ENCODE measurements at regions not wholly inside any gene's neighbourhood (a gene's known extent, or its start where the extent isn't known, plus 50 kb on each side); places are given as distances from the start of the nearest gene placed in this dataset.
"Not testable (repeated sequence)": the region's sequence is repeated elsewhere in the genome, so short reads cannot be mapped to it uniquely, and the experiment has no call there.

GRCh38 chr10:28733245-28733644 lies 55.9 kb downstream of the BAMBI start:
- no peak for DNase-seq

DNA sequence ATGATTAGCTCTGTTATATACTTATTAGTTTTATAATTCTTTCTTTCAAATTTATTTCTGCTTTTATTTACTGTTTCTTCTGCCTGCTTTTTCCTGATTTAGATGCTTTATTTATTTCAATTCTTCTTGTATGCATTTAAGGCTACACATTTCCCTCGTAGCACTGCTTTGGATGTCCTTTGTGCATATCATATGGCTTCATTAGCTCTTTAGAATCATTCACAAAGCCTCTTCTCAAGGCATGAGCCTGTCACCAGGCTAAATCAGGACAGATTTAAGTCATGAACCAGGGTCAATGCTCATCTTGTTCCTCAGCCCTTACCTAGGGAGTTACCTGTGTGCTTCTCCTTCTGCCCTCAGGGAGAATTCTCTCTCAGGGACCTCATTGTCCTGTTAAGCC lies 56.3 kb downstream of the BAMBI start:
- no peak for DNase-seq

DNA sequence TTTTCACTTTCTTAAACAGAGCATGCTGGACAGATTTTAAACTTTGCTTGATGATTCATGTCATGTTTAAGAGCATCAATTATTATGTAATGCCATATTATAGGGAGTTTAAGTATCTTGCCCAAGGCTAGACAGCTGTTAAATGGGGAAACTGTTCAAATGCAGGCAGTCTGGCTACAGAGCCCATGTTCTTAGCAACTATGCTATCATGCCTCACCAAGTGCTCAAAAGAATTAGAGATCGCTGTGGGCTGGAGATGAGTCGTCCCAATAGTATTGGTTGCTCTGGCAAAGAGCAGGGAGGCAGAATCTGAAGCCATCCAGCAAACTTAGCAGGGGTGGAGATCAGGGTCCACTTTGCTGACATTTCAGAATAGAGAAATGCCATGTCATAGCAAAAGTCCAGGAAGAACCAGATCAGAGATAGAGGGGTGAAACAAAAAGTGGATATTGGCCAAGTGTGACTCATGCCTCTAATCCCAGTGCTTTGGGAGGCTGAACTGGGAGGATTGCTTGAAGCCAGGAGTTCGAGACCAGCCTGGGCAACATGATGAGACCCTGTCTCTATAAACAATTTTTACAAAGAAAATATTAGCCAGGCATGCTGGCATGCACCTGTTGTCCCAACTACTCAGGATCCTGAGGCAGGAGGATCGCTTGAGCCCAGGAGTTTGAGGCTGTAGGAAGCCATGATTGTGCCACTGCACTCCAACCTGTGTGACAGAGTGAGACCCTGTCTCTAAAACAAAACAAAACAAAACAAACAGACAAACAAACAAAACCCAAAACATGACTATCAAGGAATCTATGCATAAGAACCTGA lies 57.8 kb downstream of the BAMBI start:
- no peak for DNase-seq

DNA sequence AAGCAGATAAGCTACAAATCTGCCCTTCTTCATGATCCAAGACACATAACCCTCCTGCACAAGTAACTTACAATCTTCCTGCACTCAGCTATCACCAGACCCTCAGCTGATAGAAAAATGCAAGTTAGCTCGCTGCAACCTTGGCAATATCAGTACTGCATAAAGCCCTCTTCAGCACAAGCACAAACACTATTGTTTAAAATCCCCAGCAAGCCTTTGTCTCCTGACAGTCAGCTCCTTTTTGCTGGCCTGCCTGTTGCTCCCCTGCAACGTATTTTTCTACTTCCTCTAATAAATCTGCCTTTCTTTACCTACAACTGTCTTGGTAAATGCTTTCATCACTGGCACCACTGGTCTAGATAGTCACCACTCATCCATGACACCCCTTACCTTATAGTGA lies 59.8 kb downstream of the BAMBI start:
- no peak for DNase-seq

DNA sequence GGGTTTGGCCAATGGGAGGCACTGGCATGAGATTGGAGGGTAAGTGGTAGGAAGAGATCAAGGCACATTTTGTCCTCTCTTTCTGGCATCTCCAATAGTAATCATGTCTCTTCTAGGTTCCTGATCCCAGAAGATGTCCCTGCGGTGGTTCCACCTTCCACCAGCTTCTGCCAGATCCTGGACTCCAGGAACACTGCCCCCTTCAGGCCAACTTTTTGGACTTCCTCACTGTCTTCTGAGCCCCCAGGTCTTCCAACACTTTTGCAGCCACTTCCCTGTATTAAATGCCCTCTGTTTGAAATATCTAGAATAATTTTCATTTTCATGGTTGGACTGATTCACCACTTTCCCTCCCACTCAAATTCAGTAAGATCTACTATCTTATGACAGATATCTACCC lies 60.9 kb downstream of the BAMBI start:
- no peak for DNase-seq

- DNase-seq, result no peak
These were observed 66.3 kb downstream of the BAMBI start for GRCh38 chr10:28743576-28743975.

- no peak for DNase-seq
These were observed 66.9 kb downstream of the BAMBI start for GRCh38 chr10:28744069-28744768.

GRCh38 chr10:28754930-28755718 lies 77.8 kb downstream of the BAMBI start:
- no peak for DNase-seq

DNA sequence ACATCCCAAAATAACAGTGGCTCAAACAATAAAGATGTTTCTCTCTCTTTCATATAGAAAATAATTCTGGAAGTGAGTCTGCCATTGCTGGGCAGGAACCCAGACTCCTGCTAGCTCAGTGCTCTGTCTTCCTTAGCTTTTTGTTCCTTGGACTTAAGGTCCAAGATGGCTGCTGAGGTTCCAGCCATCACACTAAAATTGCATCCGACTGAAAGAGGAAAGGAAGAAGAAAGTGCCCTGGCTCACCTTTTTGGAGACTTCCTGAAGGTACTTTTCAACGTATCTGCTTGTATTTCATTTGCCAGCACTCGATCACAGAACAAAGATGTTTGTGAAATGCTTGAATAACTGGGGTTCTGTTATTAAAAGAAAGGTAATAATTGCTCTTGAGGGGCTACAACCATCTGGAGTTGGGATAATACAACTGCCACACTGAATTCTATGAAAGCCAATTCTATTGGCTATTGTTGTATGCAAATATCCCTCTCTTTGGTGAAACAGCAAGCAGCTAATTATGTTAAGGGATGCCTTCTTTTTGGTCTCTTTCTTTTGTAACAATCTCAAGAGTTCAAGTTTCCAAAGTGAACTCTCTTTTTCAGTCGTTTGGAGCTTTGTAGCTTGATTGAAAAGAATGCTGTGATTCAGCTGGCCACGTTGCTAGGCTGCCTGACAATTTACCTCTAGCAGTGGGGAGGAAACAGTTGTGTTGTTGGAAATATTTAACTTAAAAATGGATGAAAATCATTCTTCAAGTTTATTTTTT lies 83.9 kb downstream of the BAMBI start:
- DNase-seq, result no peak

DNA sequence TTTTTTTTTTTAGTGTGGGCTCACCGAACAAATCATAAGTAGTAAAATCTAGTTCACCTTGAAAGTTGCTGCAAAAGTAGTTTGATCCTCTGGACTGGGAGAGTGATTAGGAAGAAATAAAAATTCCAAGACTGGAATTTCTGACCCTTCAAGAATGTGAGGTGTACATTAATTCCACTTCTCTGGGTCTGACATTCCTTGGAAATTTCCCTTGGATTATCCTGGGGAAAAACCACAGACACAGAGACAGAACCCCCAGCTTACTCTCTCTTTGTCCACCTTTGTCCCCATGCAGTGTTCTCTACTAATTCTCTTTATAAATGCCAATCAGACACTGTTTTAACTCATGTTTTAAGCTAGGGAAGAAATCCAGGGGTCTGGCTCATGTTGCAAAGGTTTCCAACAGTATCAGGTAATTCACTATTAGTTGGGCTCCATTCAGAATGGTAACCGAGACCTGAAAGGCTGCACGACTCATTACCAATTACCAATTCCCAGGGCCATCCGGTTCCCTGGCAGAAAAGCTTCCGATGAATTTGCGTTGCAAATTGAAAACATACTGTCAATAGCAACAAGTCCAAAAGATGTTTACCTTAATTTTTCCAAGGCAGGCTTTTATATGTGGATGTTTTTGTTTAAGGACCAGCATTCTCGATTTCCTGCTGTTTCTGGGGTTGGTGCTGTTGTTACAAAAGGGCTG lies 86.3 kb downstream of the BAMBI start:
- no peak for DNase-seq

DNA sequence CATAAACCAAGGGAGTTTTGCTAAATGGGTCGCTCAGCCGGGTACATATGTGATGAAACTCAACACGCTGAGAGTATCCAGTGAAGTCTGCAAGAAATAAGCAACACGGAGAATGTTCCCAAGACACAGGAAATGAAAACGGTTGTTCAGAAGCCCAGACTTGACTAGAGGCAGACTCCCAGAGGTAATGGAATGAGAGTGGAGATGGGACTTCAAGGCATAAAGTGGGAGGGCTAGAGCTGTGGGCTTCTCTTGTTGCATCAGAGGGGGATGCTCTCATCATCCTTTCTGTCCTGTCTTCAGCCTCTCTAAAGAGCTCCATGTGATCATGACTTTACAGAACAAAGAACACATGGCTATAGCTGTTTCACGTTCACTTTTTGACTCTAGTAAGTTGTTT lies 88.3 kb downstream of the BAMBI start:
- no peak for DNase-seq

- DNase-seq, result no peak
These were observed 90.9 kb downstream of the BAMBI start for GRCh38 chr10:28768227-28768626.

DNA sequence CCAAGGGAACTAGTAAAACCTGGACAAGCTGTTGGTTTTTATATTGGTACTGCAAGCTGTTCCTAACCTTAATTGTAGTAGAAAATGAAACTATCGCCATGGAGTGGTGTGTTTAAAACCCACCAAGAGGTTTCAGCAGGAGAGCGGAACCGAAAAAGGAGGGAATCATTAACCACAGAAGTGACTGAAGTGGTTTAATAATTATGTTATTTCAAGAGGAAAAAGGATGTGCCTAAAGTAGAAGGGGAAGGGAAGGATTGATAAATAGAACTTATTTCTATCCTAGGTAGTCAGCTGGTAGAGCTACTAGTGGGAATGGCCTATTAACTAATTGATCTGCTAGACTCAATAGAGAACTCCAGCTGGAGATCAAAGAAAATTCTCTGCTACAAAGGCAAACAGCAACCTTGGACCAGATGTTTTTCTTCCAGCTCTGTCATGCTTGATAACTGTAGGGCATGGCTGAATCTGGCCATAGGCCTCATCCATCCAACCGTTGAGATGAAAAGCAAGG lies 91.8 kb downstream of the BAMBI start:
- no peak for DNase-seq

- DNase-seq, result not testable (repeated sequence)
These were observed 94.3 kb downstream of the BAMBI start for GRCh38 chr10:28771580-28772090.

- DNase-seq, result no peak
These were observed 97.0 kb downstream of the BAMBI start for GRCh38 chr10:28774051-28774995.

DNA sequence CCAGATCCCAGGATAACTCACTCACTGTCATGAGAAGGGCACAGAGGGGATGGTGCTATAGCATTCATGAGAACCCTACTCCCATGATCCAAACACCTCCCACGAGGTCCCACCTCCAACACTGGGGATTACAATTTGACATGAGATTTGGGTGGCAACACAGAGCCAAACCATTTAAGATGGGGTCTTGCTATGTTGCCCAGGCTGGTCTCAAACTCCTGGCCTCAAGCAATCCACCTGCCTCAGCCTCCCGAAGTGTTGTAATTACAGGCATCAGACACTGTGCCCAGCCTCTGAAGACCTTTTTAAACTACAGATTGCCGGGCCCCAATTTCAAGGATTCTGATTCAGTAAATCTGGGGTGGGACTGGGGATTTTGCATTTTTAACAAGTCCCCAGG lies 98.5 kb downstream of the BAMBI start:
- no peak for DNase-seq

- DNase-seq, result no peak
These were observed 99.2 kb downstream of the BAMBI start for GRCh38 chr10:28776519-28776918.

DNA sequence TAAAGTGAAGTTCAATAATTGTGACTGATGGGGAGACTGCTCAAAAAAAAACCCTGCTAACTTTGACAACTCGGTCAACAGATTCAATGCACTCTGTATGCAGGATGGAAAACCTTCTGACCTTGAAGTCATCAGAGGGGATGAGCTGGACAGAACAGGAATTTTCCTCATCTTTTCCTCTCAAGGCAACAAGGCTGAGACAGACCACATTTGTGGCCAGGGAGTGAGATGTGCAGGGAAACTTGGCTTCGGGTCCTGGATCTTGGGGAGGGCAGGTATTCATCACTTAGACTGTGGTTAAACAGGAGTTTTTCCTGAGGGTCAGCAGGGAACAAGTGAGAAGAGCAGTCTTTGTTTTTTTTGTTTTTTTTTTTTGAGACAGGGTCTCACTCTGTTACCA lies 100.6 kb downstream of the BAMBI start:
- DNase-seq, result no peak

DNA sequence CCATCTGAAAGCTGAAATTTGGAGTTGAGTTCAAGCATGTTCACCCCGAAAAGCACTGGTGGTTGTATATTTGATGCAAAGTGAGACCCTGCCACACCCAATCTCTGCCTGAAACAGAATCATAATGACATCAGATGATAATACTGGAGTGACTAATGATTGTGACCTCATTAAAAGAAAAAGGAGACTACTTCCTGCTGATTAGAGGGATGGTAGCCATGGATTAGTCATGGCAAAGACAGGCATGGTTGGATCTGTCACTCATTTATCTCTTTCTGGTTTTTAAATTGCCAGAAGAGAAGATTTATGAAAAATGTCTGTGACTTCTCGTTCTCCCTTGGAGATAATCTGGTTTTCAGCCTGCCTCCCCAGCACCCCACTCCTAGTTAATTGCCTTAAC lies 101.2 kb downstream of the BAMBI start:
- no peak for DNase-seq

GRCh38 chr10:28781296-28781695 lies 104.0 kb downstream of the BAMBI start:
- DNase-seq, result no peak

DNA sequence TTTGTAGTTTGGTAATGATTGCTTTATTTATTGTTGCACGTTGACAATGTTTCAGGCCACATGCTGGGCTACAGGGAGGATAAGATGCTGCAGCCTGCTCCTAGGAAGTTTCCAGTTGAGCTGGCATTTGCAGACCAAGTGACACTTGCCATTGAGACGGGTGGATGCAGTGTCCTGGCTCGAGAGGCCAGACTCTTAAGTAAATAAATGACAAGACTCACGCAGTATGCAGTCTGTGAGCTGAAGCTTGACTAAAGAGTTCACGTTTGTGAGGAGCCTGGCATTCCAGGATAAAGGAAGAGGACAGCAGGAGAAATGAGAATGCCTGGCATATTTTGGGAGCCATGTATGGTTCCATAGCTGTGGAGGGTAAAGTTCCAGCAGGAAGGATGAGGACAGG lies 105.8 kb downstream of the BAMBI start:
- no peak for DNase-seq

Data from KG1 (cell line).